ENCODE measurements at regions not wholly inside any gene's neighbourhood (a gene's known extent, or its start where the extent isn't known, plus 50 kb on each side); places are given as distances from the start of the nearest gene placed in this dataset.
"Not testable (repeated sequence)": the region's sequence is repeated elsewhere in the genome, so short reads cannot be mapped to it uniquely, and the experiment has no call there.

DNA sequence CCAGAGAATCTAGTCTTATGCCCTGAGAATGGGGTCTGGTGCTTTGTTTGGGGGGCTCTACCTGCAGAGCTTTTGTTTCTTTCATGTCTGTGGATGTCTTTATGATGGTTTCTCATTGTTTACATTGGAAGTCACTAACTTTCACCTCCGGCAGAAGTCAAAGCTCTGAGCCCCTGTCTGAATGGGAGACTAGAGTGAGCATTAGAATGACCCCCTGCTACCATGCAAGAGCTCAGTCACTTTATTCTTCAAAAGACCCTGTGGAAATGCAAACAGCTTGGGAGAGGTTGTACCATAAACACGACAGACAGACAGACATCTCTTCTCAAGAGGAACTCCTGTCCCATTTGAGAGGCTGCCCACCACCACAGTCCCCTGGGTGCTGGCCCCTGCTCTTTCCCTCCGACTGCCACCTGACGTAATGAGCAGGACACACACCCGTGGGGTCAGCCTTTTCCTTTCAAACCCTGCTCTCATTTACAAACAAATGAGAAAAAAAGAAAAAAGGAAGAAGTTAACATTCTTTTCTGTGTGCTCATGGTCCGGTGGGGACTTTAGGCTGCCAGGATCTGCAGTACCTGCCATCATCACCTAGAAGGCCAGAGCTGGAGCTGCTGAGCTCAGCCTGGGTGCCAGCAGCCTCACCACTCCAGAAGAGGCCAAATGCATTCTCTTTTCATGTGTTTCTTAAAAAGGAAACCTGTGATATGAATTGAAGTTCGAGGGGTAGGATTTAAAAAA is 91.6 kb downstream of the FZD1 start:
- no peak for DNase-seq (ENCODE audit: low read depth)

- no peak for DNase-seq (ENCODE audit: low read depth)
Observed at GRCh38 chr7:91356915-91357314, 92.7 kb downstream of the FZD1 start.

GRCh38 chr7:91357379-91357778 is 93.1 kb downstream of the FZD1 start:
- peak; percentile 3 for DNase-seq (ENCODE audit: low read depth)

GRCh38 chr7:91357901-91358300 is 93.7 kb downstream of the FZD1 start:
- no peak for DNase-seq (ENCODE audit: low read depth)

- DNase-seq (ENCODE audit: low read depth): no peak
Observed at GRCh38 chr7:91358303-91358702, 94.1 kb downstream of the FZD1 start.

DNA sequence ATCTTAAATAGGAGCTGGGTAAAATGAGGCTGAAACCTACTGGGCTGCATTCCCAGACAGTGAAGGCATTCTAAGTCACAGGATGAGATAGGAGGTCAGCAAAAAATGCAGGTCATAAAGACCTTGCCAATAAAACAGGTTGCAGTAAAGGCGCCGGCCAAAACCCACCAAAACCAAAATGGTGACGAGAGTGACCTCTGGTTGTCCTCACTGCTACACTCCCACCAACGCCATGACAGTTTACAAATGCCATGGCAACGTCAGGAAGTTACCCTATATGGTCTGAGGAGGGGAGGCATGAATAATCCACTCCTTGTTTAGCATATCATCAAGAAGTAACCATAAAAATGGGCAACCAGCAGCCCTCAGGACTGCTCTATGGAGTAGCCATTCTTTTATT is 100.9 kb downstream of the FZD1 start:
- not testable (repeated sequence) for DNase-seq (ENCODE audit: low read depth)

- DNase-seq (ENCODE audit: low read depth): no peak
Observed at GRCh38 chr7:91366091-91366490, 101.9 kb downstream of the FZD1 start.

DNA sequence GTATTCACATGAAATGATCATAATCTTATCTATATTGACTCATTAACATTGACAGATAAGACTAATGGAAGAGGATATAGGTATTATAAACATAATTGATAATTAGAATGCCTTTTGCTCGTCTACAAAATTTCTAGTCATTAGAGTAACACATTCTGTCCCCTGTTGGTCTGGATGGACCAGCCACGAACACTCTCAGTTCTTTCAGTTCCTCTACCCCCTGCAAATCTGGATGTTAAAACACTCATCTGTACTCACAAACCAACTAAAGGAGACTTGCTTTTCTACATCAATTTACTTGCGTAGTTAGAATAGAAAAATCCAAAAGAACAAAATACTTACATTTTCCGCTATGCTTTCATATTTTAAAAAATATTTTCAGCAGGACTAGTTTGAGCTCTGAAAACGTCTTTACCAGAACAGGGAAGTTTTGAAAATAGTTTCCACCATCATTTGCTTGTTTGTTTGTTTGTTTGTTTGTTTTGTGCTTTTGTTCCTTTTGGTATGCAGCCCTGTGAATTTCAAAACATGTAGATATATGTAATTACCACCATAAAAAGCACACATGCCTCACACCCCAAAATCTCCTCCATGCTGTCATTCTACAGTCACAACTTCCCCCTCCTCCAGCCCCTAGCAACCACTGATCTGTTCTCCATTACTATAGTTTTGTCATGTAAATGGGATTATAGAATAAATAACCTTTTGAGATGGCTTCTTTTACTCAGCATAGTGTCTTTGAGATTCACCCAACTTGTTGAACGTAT is 103.8 kb downstream of the FZD1 start:
- DNase-seq (ENCODE audit: low read depth): no peak

GRCh38 chr7:91372323-91372722 is 108.1 kb downstream of the FZD1 start:
- no peak for DNase-seq (ENCODE audit: low read depth)

- no peak for DNase-seq (ENCODE audit: low read depth)
Observed at GRCh38 chr7:91373111-91373800, 109.0 kb downstream of the FZD1 start.

DNA sequence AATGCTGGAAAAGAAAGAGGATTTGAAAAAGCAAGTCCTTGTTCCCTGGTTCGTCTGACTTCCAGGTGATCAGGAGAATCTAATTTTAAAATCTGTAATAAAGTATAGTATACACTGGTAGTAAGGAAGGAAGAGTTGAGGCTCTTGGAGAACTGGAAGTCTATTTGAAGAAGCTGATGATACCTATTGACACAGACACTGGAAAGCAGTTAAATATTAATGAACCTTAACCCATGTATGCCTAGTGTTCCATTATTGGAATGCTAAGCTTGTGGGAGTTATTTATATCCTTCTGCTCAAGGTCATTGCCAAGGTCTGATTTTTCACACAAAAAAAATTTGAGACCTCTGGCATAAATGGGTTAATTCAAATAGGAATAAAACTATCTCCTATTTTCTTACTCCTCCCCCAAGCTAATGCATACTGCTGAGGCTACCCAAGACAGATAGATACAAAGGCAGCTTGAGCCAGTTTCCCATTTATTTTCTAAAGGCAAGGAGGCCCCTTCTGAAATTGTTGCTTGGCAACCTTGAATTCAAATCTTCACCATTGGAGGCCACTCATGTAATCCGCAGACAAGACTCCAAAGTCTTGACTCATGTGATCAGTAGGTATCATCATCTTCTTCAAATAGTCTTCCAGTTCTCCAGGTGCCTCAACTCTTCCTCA is 110.2 kb downstream of the FZD1 start:
- DNase-seq (ENCODE audit: low read depth): no peak

- peak; percentile 11 for DNase-seq (ENCODE audit: low read depth)
Observed at GRCh38 chr7:91375378-91375777, 111.1 kb downstream of the FZD1 start.

GRCh38 chr7:91378131-91378530 is 113.9 kb downstream of the FZD1 start:
- no peak for DNase-seq (ENCODE audit: low read depth)

- DNase-seq (ENCODE audit: low read depth): no peak
Observed at GRCh38 chr7:91379236-91379635, 115.0 kb downstream of the FZD1 start.

DNA sequence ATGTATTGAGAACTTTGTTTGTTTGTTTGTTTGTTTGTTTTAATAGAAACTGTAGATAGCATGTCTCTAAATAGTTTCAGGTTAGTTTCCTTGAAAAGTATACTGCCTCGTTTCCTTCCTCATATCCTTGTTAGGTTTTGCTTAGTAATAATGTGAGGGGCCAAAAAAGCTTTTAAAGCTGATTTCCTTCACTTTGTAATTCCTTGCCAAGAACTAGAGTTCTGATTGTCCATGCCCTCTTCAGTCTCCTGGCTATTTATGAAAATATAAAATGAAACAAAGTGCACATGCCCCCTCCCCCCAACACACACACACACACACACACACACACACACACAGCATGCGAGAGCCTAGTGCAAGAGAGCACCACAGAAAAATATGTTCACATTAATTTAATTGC is 115.8 kb downstream of the FZD1 start:
- DNase-seq (ENCODE audit: low read depth): no peak

DNA sequence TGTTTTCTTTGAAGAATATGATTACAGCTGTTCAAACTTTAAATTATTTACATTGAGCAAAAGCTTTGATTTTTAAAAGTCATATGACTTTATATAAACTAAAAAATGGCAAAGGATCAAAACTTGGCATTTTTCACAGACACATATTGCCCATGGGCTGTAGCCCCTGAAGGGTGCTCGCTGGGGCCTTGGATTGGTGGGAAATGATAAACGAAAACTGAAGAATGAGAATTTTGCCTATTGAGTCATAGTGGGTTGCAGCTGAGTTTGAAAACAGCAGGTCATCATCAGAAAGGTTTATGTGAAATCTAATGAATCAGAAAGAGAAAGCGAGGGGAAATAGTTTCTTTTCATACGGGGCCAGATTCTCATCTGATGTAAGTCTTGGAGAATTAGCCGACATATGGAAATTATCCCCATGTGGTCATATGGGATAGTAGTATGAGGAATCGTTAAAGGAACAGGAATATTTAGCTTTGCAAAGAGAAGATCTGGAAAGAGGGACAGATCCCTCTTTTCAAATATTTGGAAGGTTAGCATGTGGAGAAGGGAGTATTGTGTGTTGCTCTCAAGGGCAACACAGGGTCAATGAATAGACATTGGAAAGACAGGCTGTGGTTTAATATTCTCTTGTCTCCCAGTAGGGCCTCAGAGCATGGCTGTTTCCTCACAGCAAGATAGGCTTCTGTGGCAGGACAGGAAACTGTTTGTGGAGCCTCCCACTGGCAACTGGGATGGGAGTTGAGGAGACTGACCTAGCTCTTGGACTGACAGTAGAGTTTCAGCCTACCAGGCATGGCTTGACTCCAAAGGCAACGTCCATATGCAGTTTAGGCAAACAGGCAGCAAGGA is 119.0 kb downstream of the FZD1 start:
- no peak for DNase-seq (ENCODE audit: low read depth)

- no peak for DNase-seq (ENCODE audit: low read depth)
Observed at GRCh38 chr7:91383905-91384274, 119.7 kb downstream of the FZD1 start.

DNA sequence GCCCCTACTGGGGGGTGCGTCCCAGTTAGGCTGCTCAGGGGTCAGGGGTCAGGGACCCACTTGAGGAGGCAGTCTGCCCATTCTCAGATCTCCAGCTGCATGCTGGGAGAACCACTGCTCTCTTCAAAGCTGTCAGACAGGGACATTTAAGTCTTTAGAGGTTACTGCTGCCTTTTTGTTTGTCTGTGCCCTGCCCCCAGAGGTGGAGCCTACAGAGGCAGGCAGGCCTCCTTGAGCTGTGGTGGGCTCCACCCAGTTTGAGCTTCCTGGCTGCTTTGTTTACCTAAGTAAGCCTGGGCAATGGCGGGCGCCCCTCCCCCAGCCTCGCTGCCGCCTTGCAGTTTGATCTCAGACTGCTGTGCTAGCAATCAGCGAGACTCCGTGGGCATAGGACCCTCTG is 130.5 kb downstream of the FZD1 start:
- not testable (repeated sequence) for DNase-seq (ENCODE audit: low read depth)

GRCh38 chr7:91395313-91395712 is 131.1 kb downstream of the FZD1 start:
- not testable (repeated sequence) for DNase-seq (ENCODE audit: low read depth)

GRCh38 chr7:91397096-91397495 is 132.9 kb downstream of the FZD1 start:
- DNase-seq (ENCODE audit: low read depth): peak; percentile 36

DNA sequence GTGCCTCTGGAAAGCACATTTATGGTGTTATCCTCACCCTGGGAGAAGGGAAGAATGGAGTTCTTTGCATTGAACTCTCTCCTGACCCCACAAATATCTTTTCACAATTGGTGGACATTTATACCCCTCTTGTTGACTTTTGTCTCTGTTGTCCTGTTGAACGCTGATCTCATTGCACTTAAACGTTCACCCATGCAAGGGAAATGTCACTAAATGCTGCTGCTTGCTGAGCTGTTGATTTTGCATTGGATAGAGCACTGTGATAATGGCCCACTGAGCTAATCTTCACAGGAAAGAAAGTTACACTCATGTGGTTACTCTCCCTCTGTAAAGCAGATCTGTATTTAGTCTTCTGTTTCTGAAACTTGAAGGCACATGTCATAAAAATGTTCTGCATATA is 133.4 kb downstream of the FZD1 start:
- DNase-seq (ENCODE audit: low read depth): no peak

DNA sequence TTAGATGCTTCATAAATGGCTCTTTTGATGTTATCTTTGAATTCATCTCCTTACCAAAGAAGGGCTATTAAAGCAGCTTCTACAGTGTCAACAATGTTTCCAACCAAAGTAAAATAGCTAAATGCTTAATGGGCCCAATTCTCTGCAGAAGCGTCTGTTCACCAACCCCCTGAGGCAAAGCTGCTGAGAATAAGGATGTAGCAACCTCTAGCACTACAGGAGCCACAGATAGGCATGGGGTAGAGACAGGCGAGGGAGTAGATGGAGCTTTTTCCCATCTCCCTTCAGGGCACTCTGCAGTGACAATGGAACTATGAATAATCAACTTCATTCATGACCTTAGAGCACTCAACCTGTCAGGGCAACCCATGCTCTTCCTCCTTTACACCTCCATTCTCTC is 134.1 kb downstream of the FZD1 start:
- no peak for DNase-seq (ENCODE audit: low read depth)

Measured in amniotic epithelial cell (primary cell).